Esophagus squamous epithelium (tissue), 4 donors: ENCODE measurements at regions not wholly inside any gene's neighbourhood (a gene's known extent, or its start where the extent isn't known, plus 50 kb on each side); places are given as distances from the start of the nearest gene placed in this dataset.

ENCODE experiments used
- POLR2A ChIP-seq, 4 donors: fragments of 450-650 bp; IDR thresholded peaks; one replicate each; pipeline ENCODE4 v1.6.1; 2017; ENCODE audit warnings: antibody characterized with exemption in 4 of 4, mild to moderate bottlenecking in 4 of 4, moderate library complexity in 3 of 4
- TF ChIP-seq, protein P1 (sequence below), 6 experiments: fragments of 450-650 bp in 4 of 6; fragments of 200-600 bp in 2 of 6; sonication (generic) in 2 of 6; IDR thresholded peaks; one replicate each; pipeline ENCODE4 v1.5.1; 2016 to 2019; ENCODE audit warnings: antibody characterized with exemption in 6 of 6, mild to moderate bottlenecking in 4 of 6, moderate library complexity in 4 of 6

- TF ChIP-seq, protein P1, sequence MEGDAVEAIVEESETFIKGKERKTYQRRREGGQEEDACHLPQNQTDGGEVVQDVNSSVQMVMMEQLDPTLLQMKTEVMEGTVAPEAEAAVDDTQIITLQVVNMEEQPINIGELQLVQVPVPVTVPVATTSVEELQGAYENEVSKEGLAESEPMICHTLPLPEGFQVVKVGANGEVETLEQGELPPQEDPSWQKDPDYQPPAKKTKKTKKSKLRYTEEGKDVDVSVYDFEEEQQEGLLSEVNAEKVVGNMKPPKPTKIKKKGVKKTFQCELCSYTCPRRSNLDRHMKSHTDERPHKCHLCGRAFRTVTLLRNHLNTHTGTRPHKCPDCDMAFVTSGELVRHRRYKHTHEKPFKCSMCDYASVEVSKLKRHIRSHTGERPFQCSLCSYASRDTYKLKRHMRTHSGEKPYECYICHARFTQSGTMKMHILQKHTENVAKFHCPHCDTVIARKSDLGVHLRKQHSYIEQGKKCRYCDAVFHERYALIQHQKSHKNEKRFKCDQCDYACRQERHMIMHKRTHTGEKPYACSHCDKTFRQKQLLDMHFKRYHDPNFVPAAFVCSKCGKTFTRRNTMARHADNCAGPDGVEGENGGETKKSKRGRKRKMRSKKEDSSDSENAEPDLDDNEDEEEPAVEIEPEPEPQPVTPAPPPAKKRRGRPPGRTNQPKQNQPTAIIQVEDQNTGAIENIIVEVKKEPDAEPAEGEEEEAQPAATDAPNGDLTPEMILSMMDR (IDR thresholded peaks at IDR 0.05): no peak
- no peak for TF ChIP-seq POLR2A (IDR thresholded peaks at IDR 0.05)
These were observed 183.7 kb upstream of the BCOR start for GRCh38 chrX:40281336-40282005.
